Right atrium auricular region (tissue), 2 donors: ENCODE measurements at regions not wholly inside any gene's neighbourhood (a gene's known extent, or its start where the extent isn't known, plus 50 kb on each side); places are given as distances from the start of the nearest gene placed in this dataset.

Source experiments
- DNase-seq: peaks from one replicate; pipeline ENCODE4 v3.0.0-alpha.2; 2019; ENCODE audit warnings: low spot score
- H3K27ac ChIP-seq, 2 donors: fragments of 200-600 bp; sonication (generic); 1 replicate in 1 of 2; 2 replicates in 1 of 2; pipeline ENCODE4 v1.5.1; 2016 to 2019
- H3K27me3 ChIP-seq, 2 donors: fragments of 200-600 bp; sonication (generic); one replicate each; pipeline versions ENCODE4 v1.5.1 to v1.6.0; 2017 to 2019
- H3K36me3 ChIP-seq: fragments of 200-600 bp; sonication (generic); one replicate; pipeline ENCODE4 v1.5.1; 2016
- H3K4me1 ChIP-seq, 2 donors: fragments of 200-600 bp; sonication (generic); one replicate each; pipeline versions ENCODE4 v1.5.1 to v1.6.0; 2017 to 2019
- H3K4me3 ChIP-seq, 2 donors: fragments of 200-600 bp; sonication (generic); 1 replicate in 1 of 2; 2 replicates in 1 of 2; pipeline ENCODE4 v1.5.1; 2017 to 2019; ENCODE audit warnings: mild to moderate bottlenecking in 1 of 2, moderate library complexity in 1 of 2
- H3K9me3 ChIP-seq, 2 donors: fragments of 200-600 bp; sonication (generic); one replicate each; pipeline ENCODE4 v1.5.1; 2019
- TF ChIP-seq, protein P1 (sequence below), 2 donors: fragments of 200-600 bp; sonication (generic); IDR thresholded peaks; one replicate each; pipeline ENCODE4 v1.5.1; 2019; ENCODE audit warnings: antibody characterized with exemption in 2 of 2

- H3K27me3 ChIP-seq = no peaks in the 10 kb centered on the region
- H3K27ac ChIP-seq = no peak overlapping the region
- peaks cover 0 to 7% of the 10 kb centered on the region in 2 donors for H3K9me3 ChIP-seq
- H3K36me3 ChIP-seq = no peaks in the 10 kb centered on the region
- DNase-seq = no peak
- no peak overlapping the region for H3K4me3 ChIP-seq
- H3K4me1 ChIP-seq = no peaks in the 10 kb centered on the region
- TF ChIP-seq, protein P1, sequence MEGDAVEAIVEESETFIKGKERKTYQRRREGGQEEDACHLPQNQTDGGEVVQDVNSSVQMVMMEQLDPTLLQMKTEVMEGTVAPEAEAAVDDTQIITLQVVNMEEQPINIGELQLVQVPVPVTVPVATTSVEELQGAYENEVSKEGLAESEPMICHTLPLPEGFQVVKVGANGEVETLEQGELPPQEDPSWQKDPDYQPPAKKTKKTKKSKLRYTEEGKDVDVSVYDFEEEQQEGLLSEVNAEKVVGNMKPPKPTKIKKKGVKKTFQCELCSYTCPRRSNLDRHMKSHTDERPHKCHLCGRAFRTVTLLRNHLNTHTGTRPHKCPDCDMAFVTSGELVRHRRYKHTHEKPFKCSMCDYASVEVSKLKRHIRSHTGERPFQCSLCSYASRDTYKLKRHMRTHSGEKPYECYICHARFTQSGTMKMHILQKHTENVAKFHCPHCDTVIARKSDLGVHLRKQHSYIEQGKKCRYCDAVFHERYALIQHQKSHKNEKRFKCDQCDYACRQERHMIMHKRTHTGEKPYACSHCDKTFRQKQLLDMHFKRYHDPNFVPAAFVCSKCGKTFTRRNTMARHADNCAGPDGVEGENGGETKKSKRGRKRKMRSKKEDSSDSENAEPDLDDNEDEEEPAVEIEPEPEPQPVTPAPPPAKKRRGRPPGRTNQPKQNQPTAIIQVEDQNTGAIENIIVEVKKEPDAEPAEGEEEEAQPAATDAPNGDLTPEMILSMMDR (IDR thresholded peaks at IDR 0.05) = no peak
These were observed 66.5 kb upstream of the TLK1 start for GRCh38 chr2:171227066-171227782.

DNA sequence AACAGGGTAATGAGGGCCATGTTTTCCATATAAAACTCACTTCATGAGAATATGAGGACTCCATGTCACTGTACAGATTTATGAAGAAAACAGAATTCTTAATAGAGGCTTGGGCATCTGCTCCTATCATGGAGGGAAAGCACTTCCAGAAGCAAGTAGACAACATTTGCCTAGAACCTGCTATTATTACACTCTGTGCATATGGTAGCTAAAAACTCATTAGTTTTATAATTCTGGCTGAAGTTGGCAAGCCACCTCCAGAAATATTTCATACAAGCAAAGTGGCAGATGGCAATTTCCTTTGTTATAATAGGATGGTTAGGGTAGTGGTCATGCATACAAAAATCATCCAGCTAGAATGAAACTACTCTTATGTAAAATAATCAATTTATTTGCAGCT, 65.8 kb upstream of the TLK1 start:
- Histone ChIP-seq H3K27me3 (no peaks in the 10 kb centered on the region), H3K36me3 (no peaks in the 10 kb centered on the region), H3K27ac (no peak overlapping the region), H3K4me3 (no peak overlapping the region), H3K9me3 (peaks cover 0 to 7% of the 10 kb centered on the region in 2 donors), H3K4me1 (no peaks in the 10 kb centered on the region)
- DNase-seq = no peak
- TF ChIP-seq, protein P1 (IDR thresholded peaks at IDR 0.05) = no peak

DNA sequence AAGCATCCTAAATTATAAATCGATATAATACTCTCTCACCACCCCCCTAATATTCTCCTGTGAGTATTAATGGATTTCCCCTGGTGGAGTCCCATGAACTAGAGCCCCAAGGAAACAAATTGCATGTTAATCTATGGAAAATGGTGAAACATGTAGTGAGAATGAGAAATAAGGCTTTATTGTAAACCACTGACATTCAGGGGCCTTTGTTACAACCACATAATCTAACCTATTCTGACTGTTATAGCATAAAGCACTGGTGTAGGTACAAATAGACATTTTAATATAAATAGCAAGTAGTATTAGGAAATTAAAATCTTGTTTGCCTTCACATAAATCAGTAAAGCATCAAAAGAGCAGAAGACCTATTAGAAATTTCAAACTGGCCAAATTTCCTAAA, 65.3 kb upstream of the TLK1 start:
- no peak for DNase-seq
- TF ChIP-seq, protein P1 (IDR thresholded peaks at IDR 0.05) = no peak
- no peaks in the 10 kb centered on the region for H3K36me3 ChIP-seq
- peaks cover 0 to 7% of the 10 kb centered on the region in 2 donors for H3K9me3 ChIP-seq
- no peak overlapping the region for H3K27ac ChIP-seq
- H3K4me1 ChIP-seq = no peaks in the 10 kb centered on the region
- H3K27me3 ChIP-seq = no peaks in the 10 kb centered on the region
- H3K4me3 ChIP-seq = no peak overlapping the region

- Histone ChIP-seq H3K4me3 (no peak overlapping the region), H3K27ac (no peak overlapping the region), H3K36me3 (no peaks in the 10 kb centered on the region), H3K4me1 (no peaks in the 10 kb centered on the region), H3K27me3 (no peaks in the 10 kb centered on the region), H3K9me3 (peaks cover 0 to 7% of the 10 kb centered on the region in 2 donors)
- no peak for DNase-seq
- TF ChIP-seq, protein P1 (IDR thresholded peaks at IDR 0.05) = no peak
These were observed 64.7 kb upstream of the TLK1 start for GRCh38 chr2:171225302-171225980.

GRCh38 chr2:171217330-171217729, 56.6 kb upstream of the TLK1 start:
- no peaks in the 10 kb centered on the region for H3K4me1 ChIP-seq
- TF ChIP-seq, protein P1 (IDR thresholded peaks at IDR 0.05) = no peak
- H3K9me3 ChIP-seq = peaks cover 0 to 7% of the 10 kb centered on the region in 2 donors
- no peak for DNase-seq
- no peak overlapping the region for H3K4me3 ChIP-seq
- H3K36me3 ChIP-seq = no peaks in the 10 kb centered on the region
- no peaks in the 10 kb centered on the region for H3K27me3 ChIP-seq
- no peak overlapping the region for H3K27ac ChIP-seq
